HG02610 (cell line): ENCODE measurements at regions not wholly inside any gene's neighbourhood (a gene's known extent, or its start where the extent isn't known, plus 50 kb on each side); places are given as distances from the start of the nearest gene placed in this dataset.

Experiments used
- ATAC-seq: cut with Tn5 transposase; IDR thresholded peaks from one replicate; pipeline ENCODE4 v1.9.1; 2021; ENCODE audit warnings: mild to moderate bottlenecking, moderate library complexity; ENCODE audit not compliant: unreplicated experiment

DNA sequence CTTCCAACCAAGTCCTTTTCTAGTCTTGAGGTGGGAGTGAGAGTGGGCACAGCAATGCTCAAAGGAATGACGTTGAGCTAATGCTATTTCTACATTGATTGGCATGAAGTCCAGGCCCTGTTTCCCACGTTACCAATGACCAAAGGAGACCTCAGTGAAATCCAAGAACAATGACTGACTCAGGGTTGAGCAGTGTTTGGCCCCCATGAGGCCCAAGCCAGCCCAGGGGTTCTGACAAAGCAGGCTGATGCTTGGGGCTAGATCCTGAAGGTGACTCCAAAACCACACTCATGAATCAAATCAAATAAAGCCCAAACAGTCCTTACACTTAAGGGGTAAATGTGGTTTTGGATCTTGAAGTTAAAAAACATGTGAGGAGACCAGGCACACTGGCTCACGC is 278.5 kb upstream of the GJB5 start:
- ATAC-seq = no peak

DNA sequence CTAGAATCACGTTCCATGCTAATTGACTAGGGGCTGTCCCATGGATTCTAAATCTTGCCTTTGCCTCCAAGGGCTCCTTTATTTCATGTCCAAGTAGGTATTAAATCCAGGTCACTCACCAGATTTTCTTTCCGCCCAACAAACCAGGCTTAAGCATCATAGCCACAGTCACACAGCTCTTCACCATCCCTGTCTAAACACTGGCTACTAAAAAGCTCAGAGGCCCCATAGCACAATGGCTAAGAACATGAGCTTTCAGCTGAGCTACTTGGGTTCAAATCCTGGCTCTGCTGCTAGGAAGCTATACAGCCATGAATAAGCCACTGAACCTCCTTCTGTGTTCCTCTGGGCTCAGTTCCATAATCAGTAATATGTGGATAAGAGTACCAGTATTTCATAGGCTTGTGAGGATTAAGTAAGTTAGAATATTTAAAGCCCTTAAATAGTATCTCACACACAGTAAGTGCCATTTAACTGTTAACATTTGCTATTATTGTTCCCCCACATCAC is 277.2 kb upstream of the GJB5 start:
- ATAC-seq = no peak

DNA sequence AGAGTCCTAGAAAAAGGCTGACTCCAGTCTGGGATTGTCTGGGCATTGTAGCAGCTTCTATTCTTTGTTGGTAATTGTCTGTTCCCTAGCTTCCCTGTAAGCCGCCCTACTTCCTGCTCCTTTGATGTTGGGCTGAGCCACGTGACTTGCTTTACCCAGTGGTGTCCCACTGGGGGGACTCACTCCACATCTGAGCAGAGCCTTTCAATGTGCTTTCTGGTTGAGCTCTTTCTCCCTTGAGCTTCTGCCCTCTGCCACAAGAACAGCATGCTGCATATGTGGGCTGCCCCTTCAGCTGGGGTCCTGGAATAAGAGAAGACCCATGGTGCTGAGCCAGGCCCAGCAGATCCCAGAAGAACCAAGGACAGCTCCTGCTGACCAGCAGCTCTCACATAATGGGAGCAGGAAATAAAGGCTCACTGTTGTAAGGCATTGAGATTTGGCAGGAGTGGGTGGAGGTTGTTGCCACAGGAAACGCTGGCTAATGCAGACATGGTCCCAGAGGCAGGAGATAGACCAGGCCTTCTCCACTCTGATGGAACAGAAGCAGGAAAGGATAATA is 276.3 kb upstream of the GJB5 start:
- no peak for ATAC-seq

DNA sequence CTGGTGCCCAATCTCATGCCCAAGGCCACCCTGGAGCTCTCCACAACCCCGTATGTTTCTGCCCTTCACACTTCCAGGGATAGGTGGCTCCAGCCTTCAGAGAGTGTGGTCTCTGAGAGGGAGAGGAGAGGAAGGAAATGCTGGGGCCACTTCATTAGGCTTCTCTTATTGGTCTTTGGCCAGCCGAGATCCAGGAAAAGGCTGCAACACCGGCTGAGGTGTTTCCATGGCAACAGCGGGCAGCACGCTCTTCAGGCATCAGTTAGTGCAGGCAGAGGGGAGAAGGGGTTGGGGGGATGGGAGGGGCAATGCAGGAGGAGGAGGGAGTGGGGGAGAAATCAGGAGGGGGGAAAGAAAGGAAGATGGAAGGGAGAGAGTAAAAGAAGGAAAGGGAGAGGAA is 275.1 kb upstream of the GJB5 start:
- ATAC-seq = no peak

DNA sequence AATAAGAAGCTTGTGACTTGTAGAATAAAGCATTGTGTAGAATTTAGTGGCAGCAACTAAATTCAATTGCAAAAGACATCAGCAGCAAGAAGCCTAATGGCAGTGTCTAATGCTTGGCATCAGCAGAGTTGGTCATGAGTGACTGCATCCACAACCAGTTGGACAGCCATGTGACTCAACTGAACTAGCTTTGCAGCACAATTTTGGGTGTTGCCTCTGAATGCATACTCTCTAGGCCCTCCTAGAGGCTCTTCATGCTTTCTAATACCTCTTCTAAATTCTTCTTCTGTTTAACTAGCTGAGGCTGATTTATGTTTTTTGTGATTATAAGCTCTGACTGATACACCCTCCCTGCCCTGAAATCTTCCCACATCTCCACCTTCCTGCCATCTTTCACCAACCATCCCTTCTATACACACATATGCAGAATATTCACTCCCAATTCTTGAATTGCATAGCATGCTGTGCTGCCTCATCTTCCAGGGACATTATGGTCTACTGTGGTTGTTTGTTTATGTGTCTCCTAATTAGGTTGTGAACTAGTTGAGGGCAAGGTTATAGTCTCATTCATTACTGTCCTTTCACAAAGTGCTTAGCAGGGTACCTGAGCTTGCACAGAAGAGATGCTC is 266.7 kb upstream of the GJB5 start:
- ATAC-seq = no peak

DNA sequence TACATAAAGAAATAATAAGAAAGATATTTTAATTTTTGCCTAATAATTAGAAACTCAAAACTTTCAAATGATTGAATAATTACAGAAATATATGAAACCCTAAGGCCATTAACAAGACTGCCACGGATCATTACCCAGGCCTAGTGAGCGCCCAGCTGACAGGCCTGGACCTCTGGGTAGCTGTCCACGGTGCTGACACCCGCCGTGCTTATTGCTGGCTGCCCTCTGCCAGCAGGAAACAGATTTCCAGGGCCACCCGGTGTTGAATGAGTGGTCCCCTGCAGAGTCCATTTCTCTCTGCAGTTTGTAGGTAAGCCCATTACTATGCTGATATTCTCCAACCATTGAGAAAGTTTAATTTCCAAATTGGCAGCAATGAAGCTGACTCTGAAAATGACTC is 254.4 kb upstream of the GJB5 start:
- no peak for ATAC-seq

DNA sequence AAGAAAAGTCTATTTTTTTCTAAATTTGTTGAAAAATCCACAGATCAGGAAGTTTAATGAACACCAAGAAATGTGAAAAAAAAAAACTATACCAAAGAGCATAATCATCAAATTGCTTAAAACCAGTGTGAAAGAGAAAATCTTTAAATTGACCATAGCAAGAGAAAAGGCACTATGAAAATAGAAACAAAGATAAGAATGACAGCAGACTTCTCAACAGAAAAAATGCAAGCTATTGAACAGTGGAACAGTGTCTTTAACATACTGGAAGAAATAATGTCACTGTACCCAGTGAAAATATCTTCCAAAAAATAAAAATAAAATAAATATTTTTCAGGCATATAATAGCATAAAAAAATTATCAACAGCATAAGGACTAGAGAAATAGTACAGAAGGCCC is 243.0 kb upstream of the GJB5 start:
- no peak for ATAC-seq

DNA sequence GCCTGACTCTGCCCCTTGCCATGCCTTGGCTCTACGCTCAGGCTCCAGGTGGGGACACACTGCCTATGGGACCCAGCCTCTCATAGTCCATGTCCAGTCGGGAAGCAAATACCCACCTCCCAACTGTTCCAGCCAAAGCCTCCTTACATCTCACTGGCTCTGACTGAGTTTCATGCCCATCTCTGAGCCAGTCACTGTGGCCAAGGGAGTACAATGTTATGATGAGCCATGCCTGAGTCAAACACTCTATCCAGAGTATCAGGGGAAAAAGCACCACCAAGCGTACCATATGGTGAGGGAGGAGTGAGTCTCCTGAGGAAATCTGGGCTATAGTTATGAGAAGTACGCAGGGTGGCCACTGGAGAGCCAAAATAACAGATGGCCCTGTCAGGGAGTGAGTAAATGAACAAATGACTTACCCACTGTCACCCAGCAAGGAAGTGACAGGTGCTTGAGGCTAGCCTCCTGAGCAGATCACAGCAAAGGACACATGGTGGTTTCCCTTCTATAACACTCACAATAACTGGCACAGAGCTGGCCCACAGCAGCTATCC is 236.6 kb upstream of the GJB5 start:
- no peak for ATAC-seq

DNA sequence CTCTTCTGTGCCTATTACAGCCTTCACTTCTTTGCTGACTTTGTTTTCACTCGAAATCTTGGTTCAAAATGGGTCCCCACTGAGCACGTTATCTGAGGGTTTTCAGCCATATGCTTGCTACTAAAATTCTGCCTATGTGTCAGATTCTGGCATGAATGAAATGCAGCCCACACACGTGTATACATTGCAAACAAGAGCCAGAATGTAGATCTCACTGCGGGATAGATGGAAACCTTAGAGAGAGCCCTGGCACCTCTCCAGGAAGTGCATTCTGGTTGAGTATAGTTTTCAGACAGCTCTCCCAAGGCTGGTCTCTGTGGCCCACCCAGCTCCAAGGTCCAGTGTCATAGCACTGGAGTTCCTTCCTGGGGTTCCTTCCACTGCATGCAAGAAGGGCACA is 234.7 kb upstream of the GJB5 start:
- no peak for ATAC-seq

DNA sequence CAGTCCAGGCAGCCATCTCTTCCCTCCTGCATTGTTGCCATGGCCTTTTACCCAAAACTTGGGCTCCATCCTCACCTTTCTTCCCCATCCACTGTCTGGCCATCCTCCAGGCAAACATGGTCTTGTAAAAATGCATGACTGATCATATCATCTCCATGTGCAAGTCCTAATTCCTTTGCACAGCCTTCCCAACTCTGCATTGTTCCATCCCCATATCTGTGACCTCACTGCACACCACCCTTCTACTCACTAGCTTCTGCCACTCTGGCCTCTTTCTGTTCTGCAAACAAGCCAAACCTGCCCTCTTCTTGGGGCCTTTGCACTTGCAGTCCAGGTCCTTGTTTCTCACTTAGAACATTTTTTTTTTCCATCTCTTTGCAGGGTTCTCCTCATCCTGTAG is 230.1 kb upstream of the GJB5 start:
- no peak for ATAC-seq

DNA sequence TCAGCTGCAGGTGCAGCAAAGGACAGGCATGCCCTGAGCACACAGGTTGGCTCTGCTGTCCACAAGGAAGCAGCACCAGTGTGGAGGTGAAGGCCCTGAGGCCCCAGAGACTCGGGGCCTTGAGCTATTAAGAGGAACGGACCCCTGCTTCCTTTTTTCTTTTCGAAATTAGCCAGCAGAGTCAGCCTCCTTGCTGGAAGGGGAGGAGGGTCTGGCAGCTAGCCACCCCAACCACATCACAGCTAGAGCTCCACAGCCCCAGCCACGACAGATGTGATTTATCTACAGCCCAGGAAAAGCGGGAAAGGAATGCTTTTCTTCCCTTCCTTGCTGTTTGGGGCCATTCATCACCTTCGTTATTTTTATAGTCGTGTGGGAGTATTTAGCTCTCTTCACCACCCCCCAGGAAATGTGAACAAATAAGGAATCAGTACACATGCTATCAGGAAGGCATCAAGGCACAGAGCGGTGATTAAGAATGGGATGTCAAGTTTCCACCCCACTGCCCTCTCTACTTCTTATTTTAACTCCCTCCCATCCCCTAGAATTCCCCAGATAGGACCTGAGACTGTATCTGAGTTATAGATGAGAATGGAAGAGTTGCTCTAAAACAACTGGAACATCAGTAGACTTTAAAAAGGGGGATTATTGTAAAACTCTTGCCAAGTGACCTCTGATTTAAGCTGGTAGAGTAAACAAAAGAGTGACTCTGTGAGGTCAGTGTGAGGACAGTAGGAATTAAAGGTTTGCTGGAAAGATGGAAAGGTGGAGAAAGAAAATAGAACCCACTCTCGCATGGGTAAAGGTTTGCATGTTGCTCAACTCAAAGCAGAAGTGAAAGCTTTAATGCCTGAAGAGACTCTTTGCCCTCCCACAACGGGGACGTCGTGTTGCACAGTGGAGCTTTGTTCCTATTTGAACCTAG is 224.7 kb upstream of the GJB5 start:
- ATAC-seq = peak; percentile 60

DNA sequence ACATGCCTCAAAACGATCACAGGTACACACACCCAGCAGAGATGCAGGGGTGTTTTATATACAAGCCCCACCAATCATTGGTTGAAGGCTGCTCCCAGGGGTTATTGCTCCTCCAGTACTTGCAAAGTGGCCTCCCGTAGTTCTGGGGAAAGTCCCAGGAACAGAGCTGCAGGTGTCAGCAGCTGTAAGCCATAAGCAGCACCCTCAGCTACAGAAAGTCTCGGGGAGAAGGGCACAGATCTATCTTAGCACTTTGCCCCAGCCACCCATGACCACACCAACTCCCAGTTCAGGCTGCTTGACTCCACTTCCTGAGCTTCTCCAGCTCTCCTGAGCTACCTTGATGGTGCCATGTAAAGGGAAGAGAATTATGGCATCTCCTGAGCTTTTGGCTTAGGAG is 222.7 kb upstream of the GJB5 start:
- no peak for ATAC-seq

DNA sequence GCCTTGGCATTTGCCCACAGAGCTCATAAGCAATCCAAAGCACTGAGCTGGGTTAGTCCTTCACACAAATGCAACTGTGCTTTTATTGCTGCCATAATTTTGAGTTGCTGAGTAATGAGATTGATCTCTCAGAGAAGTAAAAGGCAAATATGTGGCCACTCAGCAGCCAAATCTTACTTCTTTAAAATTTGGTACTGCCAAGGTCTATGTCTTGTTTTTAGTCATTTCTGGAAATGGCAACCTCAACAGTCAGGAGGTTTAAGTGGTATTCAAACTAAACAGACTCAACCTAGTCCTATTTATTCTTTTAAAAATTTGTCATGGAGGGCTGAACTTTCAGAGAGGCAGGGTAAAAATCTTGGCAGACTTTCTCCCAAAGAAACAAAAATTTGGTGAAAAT is 216.4 kb upstream of the GJB5 start:
- ATAC-seq = no peak

DNA sequence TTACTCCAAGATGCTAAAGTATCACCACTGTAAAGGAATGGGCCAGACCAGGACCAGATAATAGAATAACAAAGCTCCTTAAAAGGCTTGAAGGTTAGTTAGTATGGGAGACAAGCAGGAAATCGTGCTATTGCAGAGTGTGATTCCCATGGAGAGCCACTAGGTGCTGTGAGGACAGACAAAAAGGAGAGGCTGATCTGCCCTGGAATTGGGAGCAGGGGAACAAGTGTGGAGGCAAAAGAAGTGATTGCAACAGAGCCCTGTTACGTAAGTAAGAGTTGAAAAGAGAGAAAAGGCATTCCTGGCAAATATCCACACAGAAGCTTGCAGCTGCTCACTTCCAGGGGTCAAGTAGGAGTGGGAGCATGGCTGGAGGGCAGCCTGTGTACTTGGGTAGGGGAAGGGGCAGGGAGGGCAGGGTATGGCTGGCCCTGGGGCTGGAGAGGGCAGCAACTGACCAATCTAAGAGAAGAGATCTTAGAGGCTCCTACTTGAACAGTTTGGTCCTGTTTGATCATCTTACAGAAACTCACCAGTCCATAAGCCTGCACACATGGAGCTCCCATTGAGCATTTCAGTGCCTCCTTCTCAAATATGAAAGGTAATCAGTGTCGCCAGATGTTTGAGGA is 207.7 kb upstream of the GJB5 start:
- no peak for ATAC-seq

DNA sequence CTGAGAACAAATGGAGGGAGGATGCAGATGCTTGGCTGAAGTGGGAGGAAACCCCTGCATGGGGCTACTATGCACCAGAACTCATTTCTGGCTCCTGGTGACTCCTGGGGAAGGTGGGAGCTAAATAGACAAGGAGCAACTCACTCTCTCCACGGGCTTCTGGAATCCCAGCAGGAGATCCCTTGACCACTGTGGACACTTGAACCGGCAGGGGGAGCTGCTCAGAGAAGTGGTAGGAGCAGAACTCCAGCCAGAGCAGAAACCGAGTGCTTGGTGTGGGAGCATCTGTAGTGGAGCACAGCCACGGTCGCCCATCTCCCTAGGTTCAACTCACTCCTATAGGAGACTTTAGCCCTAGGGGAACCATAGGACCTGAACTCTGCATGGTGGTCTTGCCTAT is 205.6 kb upstream of the GJB5 start:
- no peak for ATAC-seq

DNA sequence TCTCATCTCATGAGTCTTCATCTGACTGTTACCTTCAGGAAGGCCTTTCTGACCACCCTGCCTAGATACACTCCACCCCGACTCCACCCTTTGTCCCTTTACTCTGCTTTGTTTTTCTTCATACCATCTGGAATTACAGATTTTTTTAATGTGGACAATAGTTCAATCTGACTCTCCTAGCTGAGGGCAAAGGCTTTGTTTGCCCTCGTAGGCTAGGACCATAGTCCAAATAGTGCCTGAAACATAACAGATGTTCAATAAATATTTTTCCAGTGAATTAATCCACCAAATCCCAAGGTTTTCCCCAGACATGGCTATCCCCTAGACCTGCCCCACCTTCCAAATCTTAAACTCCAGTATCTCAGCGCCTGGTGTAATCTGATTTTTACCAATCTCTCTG is 176.5 kb upstream of the GJB5 start:
- no peak for ATAC-seq

DNA sequence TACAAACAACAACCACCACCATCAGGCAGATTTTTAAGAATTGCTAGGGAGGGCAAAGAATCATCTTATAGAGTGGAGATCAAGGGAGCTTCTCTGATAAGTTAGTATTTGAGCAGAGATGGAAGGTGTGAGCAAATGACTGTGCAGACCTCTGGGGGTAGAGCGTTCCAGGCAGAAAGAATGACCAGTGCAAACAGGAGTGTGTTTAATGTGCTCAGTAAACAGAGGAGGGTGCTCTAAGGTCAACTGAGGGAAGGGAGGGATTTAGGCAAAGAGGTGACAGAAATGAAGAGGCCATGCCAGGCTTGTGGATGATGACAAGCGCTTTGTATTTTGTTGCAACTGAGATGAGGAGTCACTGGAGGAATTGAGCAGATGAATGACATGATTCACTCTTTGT is 172.5 kb upstream of the GJB5 start:
- no peak for ATAC-seq

DNA sequence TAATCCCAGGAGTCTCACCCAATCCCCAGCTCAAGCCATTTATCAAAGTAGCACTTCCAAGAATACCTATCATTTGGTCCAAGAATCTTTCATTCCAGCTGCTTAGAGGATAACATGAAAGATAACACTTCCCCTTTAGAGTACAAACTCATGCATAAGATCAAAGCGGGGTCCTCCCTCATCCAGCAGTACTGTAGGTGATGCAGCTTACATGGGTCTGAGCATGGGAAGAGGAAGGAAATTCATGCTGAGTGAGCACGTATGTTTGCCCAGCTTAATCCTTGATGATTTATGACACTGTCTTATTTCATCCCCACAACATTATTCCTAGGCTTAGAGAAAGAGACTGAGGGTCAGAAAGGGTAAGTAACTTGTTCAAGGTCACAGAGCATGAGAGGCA is 167.1 kb upstream of the GJB5 start:
- ATAC-seq = no peak

DNA sequence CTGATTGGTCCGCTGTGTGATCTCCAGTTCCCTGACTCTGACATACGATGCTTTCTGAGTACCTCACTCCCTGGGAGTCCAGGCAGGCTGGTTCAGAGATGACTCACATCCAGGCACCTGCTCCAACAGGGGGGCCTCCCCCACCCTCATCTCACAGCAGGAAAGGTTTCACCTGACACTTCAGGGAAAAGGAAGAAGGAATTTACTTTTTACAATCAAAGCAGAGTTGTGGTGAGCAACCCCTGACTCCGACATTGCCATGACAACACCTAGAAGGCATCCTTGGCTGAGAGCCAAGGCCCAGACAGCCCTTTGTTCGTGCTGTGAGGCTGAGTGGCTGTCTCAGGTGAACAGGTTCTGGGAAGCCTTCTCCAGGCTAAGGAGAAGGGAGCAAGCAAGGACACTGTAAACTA is 164.6 kb upstream of the GJB5 start:
- ATAC-seq = no peak

DNA sequence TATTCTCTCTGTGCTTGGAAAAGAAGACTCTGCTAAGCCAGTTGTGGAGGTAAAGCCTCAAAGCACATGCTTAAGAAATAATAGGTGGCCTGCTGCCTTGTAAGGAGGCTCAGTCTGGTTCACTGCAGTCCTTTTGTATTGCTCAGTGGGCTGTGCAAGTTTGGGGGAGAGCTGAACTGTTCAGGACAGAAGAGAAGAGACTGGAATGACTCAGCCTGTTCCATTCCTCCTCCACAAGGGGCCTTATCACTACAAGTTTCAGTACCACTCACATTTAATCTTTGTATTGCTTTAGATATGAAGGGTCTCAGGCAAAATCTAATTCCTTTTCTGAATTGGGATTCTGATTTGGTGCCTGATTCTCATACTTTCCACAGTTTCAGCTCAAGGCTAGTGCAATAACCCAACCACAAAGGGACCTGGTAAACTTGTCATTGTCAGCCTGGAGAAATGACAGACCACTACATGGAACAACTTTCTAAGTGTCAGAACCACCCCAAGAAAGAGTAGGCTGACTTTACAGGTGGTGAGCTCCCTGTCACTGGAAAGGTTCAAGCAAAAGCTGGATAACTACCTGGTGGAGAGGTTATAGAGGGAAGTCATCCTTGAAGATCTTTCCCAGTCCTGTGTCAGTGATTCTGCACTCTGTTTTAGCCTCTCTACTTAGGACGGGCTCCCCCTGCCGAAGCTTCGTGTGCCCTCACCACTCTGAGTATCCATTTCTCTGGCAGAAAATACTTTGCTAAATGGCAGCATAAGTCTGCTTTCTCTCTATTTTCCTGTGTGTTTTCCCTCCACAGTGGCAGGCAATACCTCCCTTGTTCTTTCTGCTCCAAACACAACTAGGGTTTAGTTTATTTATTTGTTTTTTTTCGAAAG is 162.9 kb upstream of the GJB5 start:
- ATAC-seq = no peak
